Activated CD4-positive, CD25-positive, alpha-beta regulatory T cell treated with anti-CD3 and anti-CD28 coated beads, Interleukin-2, amount 50 U/mL, for 72 hours (primary cell): ENCODE measurements at regions not wholly inside any gene's neighbourhood (a gene's known extent, or its start where the extent isn't known, plus 50 kb on each side); places are given as distances from the start of the nearest gene placed in this dataset.
"Not testable (repeated sequence)": the region's sequence is repeated elsewhere in the genome, so short reads cannot be mapped to it uniquely, and the experiment has no call there.

Source experiments
- DNase-seq: peaks from one replicate; pipeline ENCODE4 v3.0.0; 2021

- DNase-seq: no peak
These were observed 92.8 kb upstream of the PARD3 start for GRCh38 chr10:34907743-34908430.

- DNase-seq: no peak
These were observed 91.2 kb upstream of the PARD3 start for GRCh38 chr10:34906067-34906965.

GRCh38 chr10:34905200-34905927, 90.3 kb upstream of the PARD3 start:
- no peak for DNase-seq

GRCh38 chr10:34904191-34904590, 89.1 kb upstream of the PARD3 start:
- no peak for DNase-seq

GRCh38 chr10:34899161-34899560, 84.1 kb upstream of the PARD3 start:
- DNase-seq: no peak

- DNase-seq: no peak
These were observed 80.9 kb upstream of the PARD3 start for GRCh38 chr10:34895977-34896376.

- not testable (repeated sequence) for DNase-seq
These were observed 80.0 kb upstream of the PARD3 start for GRCh38 chr10:34895046-34895445.

GRCh38 chr10:34892521-34892920, 77.4 kb upstream of the PARD3 start:
- not testable (repeated sequence) for DNase-seq

- DNase-seq: no peak
These were observed 75.8 kb upstream of the PARD3 start for GRCh38 chr10:34890939-34891338.

GRCh38 chr10:34889004-34889869, 74.1 kb upstream of the PARD3 start:
- no peak for DNase-seq

- DNase-seq: no peak
These were observed 72.0 kb upstream of the PARD3 start for GRCh38 chr10:34886906-34887642.

GRCh38 chr10:34885898-34886297, 70.8 kb upstream of the PARD3 start:
- no peak for DNase-seq

- DNase-seq: no peak
These were observed 69.9 kb upstream of the PARD3 start for GRCh38 chr10:34885011-34885410.

- DNase-seq: no peak
These were observed 69.3 kb upstream of the PARD3 start for GRCh38 chr10:34884272-34884952.

- no peak for DNase-seq
These were observed 65.7 kb upstream of the PARD3 start for GRCh38 chr10:34880817-34881216.

GRCh38 chr10:34878651-34879050, 63.6 kb upstream of the PARD3 start:
- DNase-seq: not testable (repeated sequence)

GRCh38 chr10:34875061-34875460, 60.0 kb upstream of the PARD3 start:
- DNase-seq: no peak

GRCh38 chr10:34872820-34873219, 57.7 kb upstream of the PARD3 start:
- DNase-seq: no peak

- no peak for DNase-seq
These were observed 54.2 kb upstream of the PARD3 start for GRCh38 chr10:34869135-34869836.

GRCh38 chr10:34868589-34868988, 53.5 kb upstream of the PARD3 start:
- no peak for DNase-seq

- no peak for DNase-seq
These were observed 51.8 kb upstream of the PARD3 start for GRCh38 chr10:34866848-34867247.
